ENCODE measurements at regions not wholly inside any gene's neighbourhood (a gene's known extent, or its start where the extent isn't known, plus 50 kb on each side); places are given as distances from the start of the nearest gene placed in this dataset.

DNA sequence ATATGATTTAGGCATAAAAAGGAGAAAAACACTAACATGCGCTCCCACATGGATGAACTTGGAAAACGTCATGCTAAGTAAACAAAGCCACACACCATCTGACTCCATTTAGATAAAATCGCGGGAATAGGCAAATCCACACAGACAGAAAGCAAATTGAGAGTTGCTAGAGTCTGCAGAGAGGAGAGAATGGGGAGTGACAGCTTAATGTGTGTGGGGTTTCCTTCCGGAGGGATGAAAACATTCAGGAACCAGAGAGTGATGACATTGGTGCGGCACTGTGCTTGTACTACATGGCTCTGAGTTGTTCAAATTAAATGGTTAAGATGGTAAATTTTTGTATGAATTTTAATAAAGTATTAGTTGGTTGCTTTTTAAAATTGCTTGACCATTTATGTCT lies 482.9 kb upstream of the AKR1E2 start:
- TF ChIP-seq TAF1 (IDR thresholded peaks at IDR 0.05; ENCODE audit: low read depth, low read length): no peak
- no peak for TF ChIP-seq POLR2A (IDR thresholded peaks at IDR 0.05; ENCODE audit: low read depth, low read length)
- no peak for TF ChIP-seq POLR2AphosphoS5 (IDR thresholded peaks at IDR 0.05; ENCODE audit: low read depth, low read length)
- TF ChIP-seq PAX5 (IDR thresholded peaks at IDR 0.05; ENCODE audit: insufficient read depth, low read length, severe bottlenecking): no peak
